Uterus (tissue), 2 donors: ENCODE measurements at regions not wholly inside any gene's neighbourhood (a gene's known extent, or its start where the extent isn't known, plus 50 kb on each side); places are given as distances from the start of the nearest gene placed in this dataset.

Source experiments
- POLR2A ChIP-seq, 2 donors: fragments of 450-650 bp; IDR thresholded peaks; one replicate each; pipeline ENCODE4 v1.6.1; 2016; ENCODE audit warnings: antibody characterized with exemption in 2 of 2, mild to moderate bottlenecking in 1 of 2, moderate library complexity in 1 of 2
- TF ChIP-seq, protein P1 (sequence below), 4 experiments: fragments of 200-600 bp in 2 of 4; fragments of 450-650 bp in 2 of 4; sonication (generic) in 2 of 4; IDR thresholded peaks; one replicate each; pipeline ENCODE4 v1.5.1; 2016 to 2019; ENCODE audit warnings: antibody characterized with exemption in 4 of 4, mild to moderate bottlenecking in 2 of 4, moderate library complexity in 1 of 4

DNA sequence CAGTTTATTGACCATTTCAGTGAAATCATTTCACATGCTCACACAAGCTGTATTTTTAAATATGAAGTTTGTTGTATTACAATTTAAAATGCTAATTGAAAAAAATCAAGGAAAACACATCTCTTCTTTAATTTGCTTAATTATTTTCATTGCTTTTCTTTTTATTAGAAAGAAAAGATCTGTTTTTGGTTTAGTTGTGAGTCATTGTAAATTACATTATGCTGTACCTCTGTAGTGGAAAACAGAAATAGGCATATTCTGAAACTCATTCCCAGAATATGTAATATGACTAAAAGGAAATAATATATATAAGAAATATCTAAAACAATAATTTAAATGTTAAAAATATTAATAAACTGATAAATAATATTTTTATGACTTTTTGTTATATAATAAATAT is 161.9 kb downstream of the HGF start:
- TF ChIP-seq, protein P1, sequence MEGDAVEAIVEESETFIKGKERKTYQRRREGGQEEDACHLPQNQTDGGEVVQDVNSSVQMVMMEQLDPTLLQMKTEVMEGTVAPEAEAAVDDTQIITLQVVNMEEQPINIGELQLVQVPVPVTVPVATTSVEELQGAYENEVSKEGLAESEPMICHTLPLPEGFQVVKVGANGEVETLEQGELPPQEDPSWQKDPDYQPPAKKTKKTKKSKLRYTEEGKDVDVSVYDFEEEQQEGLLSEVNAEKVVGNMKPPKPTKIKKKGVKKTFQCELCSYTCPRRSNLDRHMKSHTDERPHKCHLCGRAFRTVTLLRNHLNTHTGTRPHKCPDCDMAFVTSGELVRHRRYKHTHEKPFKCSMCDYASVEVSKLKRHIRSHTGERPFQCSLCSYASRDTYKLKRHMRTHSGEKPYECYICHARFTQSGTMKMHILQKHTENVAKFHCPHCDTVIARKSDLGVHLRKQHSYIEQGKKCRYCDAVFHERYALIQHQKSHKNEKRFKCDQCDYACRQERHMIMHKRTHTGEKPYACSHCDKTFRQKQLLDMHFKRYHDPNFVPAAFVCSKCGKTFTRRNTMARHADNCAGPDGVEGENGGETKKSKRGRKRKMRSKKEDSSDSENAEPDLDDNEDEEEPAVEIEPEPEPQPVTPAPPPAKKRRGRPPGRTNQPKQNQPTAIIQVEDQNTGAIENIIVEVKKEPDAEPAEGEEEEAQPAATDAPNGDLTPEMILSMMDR (IDR thresholded peaks at IDR 0.05): no peak
- no peak for TF ChIP-seq POLR2A (IDR thresholded peaks at IDR 0.05)
